ENCODE measurements at regions not wholly inside any gene's neighbourhood (a gene's known extent, or its start where the extent isn't known, plus 50 kb on each side); places are given as distances from the start of the nearest gene placed in this dataset.

DNA sequence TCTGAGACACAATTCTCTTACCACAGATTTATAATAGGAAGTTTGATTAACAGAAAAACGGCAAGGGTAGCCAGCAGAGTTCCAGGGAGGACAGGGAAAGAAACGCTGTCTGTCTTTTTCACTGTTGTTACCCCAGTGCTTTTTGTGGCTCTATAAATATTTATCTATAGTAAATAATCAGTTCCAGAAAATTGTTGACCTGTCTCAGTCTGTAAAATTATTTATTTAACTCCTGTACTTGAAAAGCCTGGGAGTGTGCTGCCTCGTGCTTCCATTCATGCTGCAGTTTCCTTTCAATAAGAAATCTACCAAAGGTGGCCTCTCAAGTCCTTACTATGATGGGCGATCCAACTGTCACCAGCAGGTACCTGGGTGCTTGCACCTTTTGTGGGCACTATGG, 102.9 kb downstream of the ETAA1 start:
- intact Hi-C loops (cut with micrococcal nuclease) = no loop called here
- no peaks in the 10 kb centered on the region for H3K79me2 ChIP-seq (ENCODE audit: insufficient read depth, low read length)
- DNase-seq (ENCODE audit: low read depth, low spot score) (no peak), ATAC-seq (no peak)
- no peaks in the 10 kb centered on the region for H3K9me2 ChIP-seq (ENCODE audit: insufficient read depth)
- H3K4me3 ChIP-seq (replicated peaks in 1 of 2; ENCODE audit: low read depth in 1 of 2, low read length in 2 of 2) = no peak overlapping the region
- no peaks in the 10 kb centered on the region for H3K36me3 ChIP-seq (ENCODE audit: control insufficient read depth in 1 of 2, insufficient read depth in 2 of 2, low read length in 2 of 2)
- H3K27me3 ChIP-seq (ENCODE audit: insufficient read depth, low read length) = peaks cover 28% of the 10 kb centered on the region
- POLR2A ChIA-PET = no interaction called here
- TF ChIP-seq EZH2phosphoT487 (IDR thresholded peaks at IDR 0.05; ENCODE audit: borderline replicate concordance) (no peak), YY1 (IDR thresholded peaks at IDR 0.05; ENCODE audit: extremely low read depth, insufficient replicate concordance, low read depth, low read length) (no peak), SRF (IDR thresholded peaks at IDR 0.05; ENCODE audit: low read depth) (no peak), JUND (IDR thresholded peaks at IDR 0.05) (no peak), POLR2AphosphoS5 (IDR thresholded peaks at IDR 0.05; ENCODE audit: low read depth, low read length) (no peak), EZH2 (IDR thresholded peaks at IDR 0.05) (no peak), POLR2A (IDR thresholded peaks at IDR 0.05; ENCODE audit: borderline replicate concordance, extremely low read depth, insufficient read depth, insufficient read length) (no peak), ELF1 (IDR thresholded peaks at IDR 0.05; ENCODE audit: borderline replicate concordance, low read depth) (no peak), CEBPB (IDR thresholded peaks at IDR 0.05; ENCODE audit: low read depth) (no peak), CBX3 (IDR thresholded peaks at IDR 0.05; ENCODE audit: low read depth) (no peak), MAX (IDR thresholded peaks at IDR 0.05) (no peak), ZFX (IDR thresholded peaks at IDR 0.05) (no peak), ZNF274 (IDR thresholded peaks at IDR 0.05; ENCODE audit: low read depth, low read length) (no peak), SP1 (IDR thresholded peaks at IDR 0.05; ENCODE audit: low read depth) (no peak)
- TF ChIP-seq, protein P1, sequence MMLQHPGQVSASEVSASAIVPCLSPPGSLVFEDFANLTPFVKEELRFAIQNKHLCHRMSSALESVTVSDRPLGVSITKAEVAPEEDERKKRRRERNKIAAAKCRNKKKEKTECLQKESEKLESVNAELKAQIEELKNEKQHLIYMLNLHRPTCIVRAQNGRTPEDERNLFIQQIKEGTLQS (IDR thresholded peaks at IDR 0.05) = no peak
- TF ChIP-seq, protein P2, sequence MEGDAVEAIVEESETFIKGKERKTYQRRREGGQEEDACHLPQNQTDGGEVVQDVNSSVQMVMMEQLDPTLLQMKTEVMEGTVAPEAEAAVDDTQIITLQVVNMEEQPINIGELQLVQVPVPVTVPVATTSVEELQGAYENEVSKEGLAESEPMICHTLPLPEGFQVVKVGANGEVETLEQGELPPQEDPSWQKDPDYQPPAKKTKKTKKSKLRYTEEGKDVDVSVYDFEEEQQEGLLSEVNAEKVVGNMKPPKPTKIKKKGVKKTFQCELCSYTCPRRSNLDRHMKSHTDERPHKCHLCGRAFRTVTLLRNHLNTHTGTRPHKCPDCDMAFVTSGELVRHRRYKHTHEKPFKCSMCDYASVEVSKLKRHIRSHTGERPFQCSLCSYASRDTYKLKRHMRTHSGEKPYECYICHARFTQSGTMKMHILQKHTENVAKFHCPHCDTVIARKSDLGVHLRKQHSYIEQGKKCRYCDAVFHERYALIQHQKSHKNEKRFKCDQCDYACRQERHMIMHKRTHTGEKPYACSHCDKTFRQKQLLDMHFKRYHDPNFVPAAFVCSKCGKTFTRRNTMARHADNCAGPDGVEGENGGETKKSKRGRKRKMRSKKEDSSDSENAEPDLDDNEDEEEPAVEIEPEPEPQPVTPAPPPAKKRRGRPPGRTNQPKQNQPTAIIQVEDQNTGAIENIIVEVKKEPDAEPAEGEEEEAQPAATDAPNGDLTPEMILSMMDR (IDR thresholded peaks at IDR 0.05 in 2 of 3, conservative IDR thresholded peaks at IDR 0.05 in 1 of 3; ENCODE audit: borderline replicate concordance in 1 of 3, insufficient read depth in 1 of 3, low read depth in 2 of 3, low read length in 2 of 3) = no peak
- H3K4me1 ChIP-seq (ENCODE audit: control insufficient read depth in 1 of 2, insufficient read depth in 2 of 2, low read length in 2 of 2) = no peaks in the 10 kb centered on the region
- no peak overlapping the region for H3K4me2 ChIP-seq (ENCODE audit: low read length)
- no peak overlapping the region for H2AFZ ChIP-seq (ENCODE audit: low read depth, low read length, poor library complexity, severe bottlenecking)
- H4K20me1 ChIP-seq (ENCODE audit: insufficient read depth) = no peaks in the 10 kb centered on the region
- no TSS peak for BruUV-seq (replicated peaks)
- RAD21 ChIA-PET (ENCODE audit: low non-redundant PET in 1 of 2, low total read pairs in 2 of 2, uncharacterized antibody in 2 of 2, unreplicated experiment in 2 of 2) = no interaction called here
- H3K27ac ChIP-seq (ENCODE audit: low read depth, low read length) = no peak overlapping the region
- CTCF ChIA-PET = no interaction called here
- H3K9me3 ChIP-seq (ENCODE audit: control insufficient read depth in 1 of 2, insufficient read depth in 1 of 2, low read depth in 1 of 2, low read length in 2 of 2) = no peaks in the 10 kb centered on the region
- no peak overlapping the region for H3K9ac ChIP-seq (ENCODE audit: low read length)

Measured in HCT116 (cell line).